OCI-LY7 (cell line): ENCODE measurements at regions not wholly inside any gene's neighbourhood (a gene's known extent, or its start where the extent isn't known, plus 50 kb on each side); places are given as distances from the start of the nearest gene placed in this dataset.

Source experiments
- BruUV-seq: library from RNA; stranded (reverse); fragments of 400-500 nt; replicated peaks from 2 replicates; lab custom pipeline; 2021; lab: Mats Ljungman, UMichigan
- CTCF ChIA-PET: fragments of 300-600 bp; sonication (Branson Sonifier 250); formaldehyde crosslinking; loops from one replicate; lab custom pipeline; 2022; ENCODE audit warnings: antibody characterized with exemption; ENCODE audit not compliant: unreplicated experiment; lab: Charles Lee
- POLR2A ChIA-PET: fragments of 300-600 bp; sonication (Branson Sonifier 250); formaldehyde crosslinking; loops from one replicate; lab custom pipeline; 2022; ENCODE audit warnings: antibody characterized with exemption; lab: Charles Lee
- DNase-seq: peaks from one replicate; pipeline ENCODE4 v3.0.0-alpha.2; 2015; ENCODE audit warnings: low spot score
- H2AFZ ChIP-seq: fragments of 200-600 bp; sonication (generic), shearing (Covaris generic); 2 replicates; pipeline ENCODE4 v1.6.1; 2014; ENCODE audit warnings: mild to moderate bottlenecking, antibody characterized with exemption, low read length, moderate library complexity
- H3K27ac ChIP-seq: fragments of 200-600 bp; sonication (generic); 2 replicates; pipeline ENCODE4 v1.5.1; 2014; ENCODE audit warnings: mixed run types, low read depth, mild to moderate bottlenecking, moderate library complexity, low read length, inconsistent platforms; ENCODE audit not compliant: poor library complexity, severe bottlenecking
- H3K36me3 ChIP-seq: fragments of 200-600 bp; sonication (generic); 2 replicates; pipeline ENCODE4 v1.6.1; 2014; ENCODE audit warnings: mild to moderate bottlenecking, antibody characterized with exemption, low read length, moderate library complexity, mixed read lengths; ENCODE audit not compliant: insufficient read depth
- H3K4me1 ChIP-seq: fragments of 200-600 bp; sonication (generic); 2 replicates; pipeline ENCODE4 v1.5.1; 2014; ENCODE audit warnings: mild to moderate bottlenecking, low read length; ENCODE audit not compliant: insufficient read depth, poor library complexity, severe bottlenecking
- H3K4me2 ChIP-seq: fragments of 200-600 bp; sonication (generic); 2 replicates; pipeline ENCODE4 v1.6.1; 2014; ENCODE audit warnings: mild to moderate bottlenecking, low read length
- H3K4me3 ChIP-seq: fragments of 200-600 bp; sonication (generic); 2 replicates; pipeline ENCODE4 v1.5.1; 2014; ENCODE audit warnings: mild to moderate bottlenecking, low read depth, low read length; ENCODE audit not compliant: poor library complexity, severe bottlenecking
- H3K79me2 ChIP-seq: fragments of 200-600 bp; sonication (generic); 2 replicates; pipeline ENCODE4 v1.6.1; 2016; ENCODE audit warnings: low read depth, mild to moderate bottlenecking, low read length, moderate library complexity, mixed read lengths; ENCODE audit not compliant: insufficient read depth
- H3K9me2 ChIP-seq: fragments of 200-600 bp; sonication (generic); 2 replicates; pipeline ENCODE4 v1.6.1; 2016; ENCODE audit warnings: mild to moderate bottlenecking, low read length, mixed read lengths; ENCODE audit not compliant: insufficient read depth
- H3K9me3 ChIP-seq: fragments of 200-600 bp; sonication (generic); 2 replicates; pipeline ENCODE4 v1.6.1; 2014; ENCODE audit warnings: mild to moderate bottlenecking, mixed run types, low read length, mixed read lengths
- H4K20me1 ChIP-seq: fragments of 200-600 bp; sonication (generic); 2 replicates; pipeline ENCODE4 v1.6.1; 2014; ENCODE audit warnings: mild to moderate bottlenecking, antibody characterized with exemption, low read length, moderate library complexity, mixed read lengths; ENCODE audit not compliant: insufficient read depth
- EZH2phosphoT487 ChIP-seq: fragments of 200-600 bp; sonication (generic); IDR thresholded peaks from 2 replicates; pipeline ENCODE4 v1.6.1; 2018; ENCODE audit warnings: low read depth, borderline replicate concordance, mild to moderate bottlenecking, mixed run types, antibody characterized with exemption, low read length, moderate library complexity, mixed read lengths
- intact Hi-C: fragments of 100-400 bp; cut with micrococcal nuclease; formaldehyde crosslinking; loops from one replicate; pipeline ENCODE4 v1.10.0; 2022; ENCODE audit not compliant: unreplicated experiment
- TF ChIP-seq, protein P1 (sequence below): fragments of 200-600 bp; sonication (generic); conservative IDR thresholded peaks from 2 replicates; pipeline ENCODE4 v1.5.1; 2014; ENCODE audit warnings: mild to moderate bottlenecking, antibody characterized with exemption, low read length, moderate library complexity, mixed read lengths

- Histone ChIP-seq H3K9me3 (no peaks in the 10 kb centered on the region), H3K27ac (no peak overlapping the region), H3K79me2 (no peaks in the 10 kb centered on the region), H3K4me1 (no peaks in the 10 kb centered on the region), H4K20me1 (no peaks in the 10 kb centered on the region), H3K4me2 (no peak overlapping the region), H3K36me3 (no peaks in the 10 kb centered on the region), H3K4me3 (no peak overlapping the region), H2AFZ (no peak overlapping the region), H3K9me2 (no peaks in the 10 kb centered on the region)
- ChIA-PET CTCF (no interaction called here), POLR2A (no interaction called here)
- TF ChIP-seq, protein P1, sequence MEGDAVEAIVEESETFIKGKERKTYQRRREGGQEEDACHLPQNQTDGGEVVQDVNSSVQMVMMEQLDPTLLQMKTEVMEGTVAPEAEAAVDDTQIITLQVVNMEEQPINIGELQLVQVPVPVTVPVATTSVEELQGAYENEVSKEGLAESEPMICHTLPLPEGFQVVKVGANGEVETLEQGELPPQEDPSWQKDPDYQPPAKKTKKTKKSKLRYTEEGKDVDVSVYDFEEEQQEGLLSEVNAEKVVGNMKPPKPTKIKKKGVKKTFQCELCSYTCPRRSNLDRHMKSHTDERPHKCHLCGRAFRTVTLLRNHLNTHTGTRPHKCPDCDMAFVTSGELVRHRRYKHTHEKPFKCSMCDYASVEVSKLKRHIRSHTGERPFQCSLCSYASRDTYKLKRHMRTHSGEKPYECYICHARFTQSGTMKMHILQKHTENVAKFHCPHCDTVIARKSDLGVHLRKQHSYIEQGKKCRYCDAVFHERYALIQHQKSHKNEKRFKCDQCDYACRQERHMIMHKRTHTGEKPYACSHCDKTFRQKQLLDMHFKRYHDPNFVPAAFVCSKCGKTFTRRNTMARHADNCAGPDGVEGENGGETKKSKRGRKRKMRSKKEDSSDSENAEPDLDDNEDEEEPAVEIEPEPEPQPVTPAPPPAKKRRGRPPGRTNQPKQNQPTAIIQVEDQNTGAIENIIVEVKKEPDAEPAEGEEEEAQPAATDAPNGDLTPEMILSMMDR, result no peak
- TF ChIP-seq EZH2phosphoT487, result no peak
- no TSS peak for BruUV-seq
- no peak for DNase-seq
- intact Hi-C loops, result no loop called here
These were observed 102.5 kb upstream of the ZNF536 start for GRCh38 chr19:30269638-30270037.

- H3K4me3 ChIP-seq, result no peak overlapping the region
- BruUV-seq, result no TSS peak
- no peak overlapping the region for H2AFZ ChIP-seq
- H3K9me3 ChIP-seq, result no peaks in the 10 kb centered on the region
- no peaks in the 10 kb centered on the region for H3K9me2 ChIP-seq
- no peak overlapping the region for H3K27ac ChIP-seq
- H3K36me3 ChIP-seq, result no peaks in the 10 kb centered on the region
- H4K20me1 ChIP-seq, result no peaks in the 10 kb centered on the region
- CTCF ChIA-PET, result no interaction called here
- intact Hi-C loops, result no loop called here
- no peak overlapping the region for H3K4me2 ChIP-seq
- no peaks in the 10 kb centered on the region for H3K4me1 ChIP-seq
- no peaks in the 10 kb centered on the region for H3K79me2 ChIP-seq
- no peak for DNase-seq
- POLR2A ChIA-PET, result interaction anchor here (0.5 kb wide), 1 partner anchor 89 kb away, joined by 3 read pairs; no protein-coding TSS in a partner anchor
- TF ChIP-seq, protein P1, result no peak
- TF ChIP-seq EZH2phosphoT487, result no peak
These were observed 100.4 kb upstream of the ZNF536 start for GRCh38 chr19:30271816-30272215.

GRCh38 chr19:30272554-30272953 lies 99.6 kb upstream of the ZNF536 start:
- intact Hi-C loops, result no loop called here
- Histone ChIP-seq H3K4me2 (no peak overlapping the region), H3K79me2 (no peaks in the 10 kb centered on the region), H2AFZ (no peak overlapping the region), H3K4me3 (no peak overlapping the region), H3K9me3 (no peaks in the 10 kb centered on the region), H3K4me1 (no peaks in the 10 kb centered on the region), H3K36me3 (no peaks in the 10 kb centered on the region), H4K20me1 (no peaks in the 10 kb centered on the region), H3K9me2 (no peaks in the 10 kb centered on the region), H3K27ac (no peak overlapping the region)
- CTCF ChIA-PET, result no interaction called here
- no peak for DNase-seq
- no peak for TF ChIP-seq EZH2phosphoT487
- TF ChIP-seq, protein P1, result no peak
- no TSS peak for BruUV-seq
- POLR2A ChIA-PET, result no interaction called here
